Calu3 (cell line): ENCODE measurements at regions not wholly inside any gene's neighbourhood (a gene's known extent, or its start where the extent isn't known, plus 50 kb on each side); places are given as distances from the start of the nearest gene placed in this dataset.
"Not testable (repeated sequence)": the region's sequence is repeated elsewhere in the genome, so short reads cannot be mapped to it uniquely, and the experiment has no call there.

ENCODE experiments used
- BruUV-seq: library from RNA; stranded (reverse); fragments of 400-500 nt; replicated peaks from 2 replicates; lab custom pipeline; 2021; lab: Mats Ljungman, UMichigan
- CTCF ChIA-PET: fragments of 300-600 bp; sonication (Branson Sonifier 250); formaldehyde crosslinking; loops from one replicate; lab custom pipeline; 2022; ENCODE audit warnings: antibody characterized with exemption; lab: Charles Lee
- DNase-seq: peaks from one replicate; pipeline ENCODE4 v3.0.0; 2022
- H3K27ac Mint-ChIP-seq: one replicate; pipeline ENCODE4 v1.8.0; 2022; ENCODE audit warnings: mixed read lengths; ENCODE audit not compliant: unreplicated experiment
- H3K27me3 Mint-ChIP-seq: one replicate; pipeline ENCODE4 v1.8.0; 2022; ENCODE audit warnings: mixed read lengths; ENCODE audit not compliant: unreplicated experiment
- H3K36me3 Mint-ChIP-seq: one replicate; pipeline ENCODE4 v1.8.0; 2022; ENCODE audit warnings: mild to moderate bottlenecking, moderate library complexity, mixed read lengths; ENCODE audit not compliant: insufficient read depth, unreplicated experiment
- H3K4me1 Mint-ChIP-seq: one replicate; pipeline ENCODE4 v1.8.0; 2022; ENCODE audit warnings: mild to moderate bottlenecking, low read depth, mixed read lengths; ENCODE audit not compliant: unreplicated experiment
- H3K4me3 Mint-ChIP-seq: one replicate; pipeline ENCODE4 v1.8.0; 2022; ENCODE audit warnings: mild to moderate bottlenecking, low read depth, moderate library complexity, mixed read lengths; ENCODE audit not compliant: unreplicated experiment
- H3K9me3 Mint-ChIP-seq: one replicate; pipeline ENCODE4 v1.8.0; 2022; ENCODE audit warnings: low read depth, mixed read lengths; ENCODE audit not compliant: unreplicated experiment
- CTCF ChIP-seq: fragments of 200-600 bp; IDR thresholded peaks from one replicate; pipeline ENCODE4 v1.8.0; 2022; ENCODE audit warnings: antibody characterized with exemption; ENCODE audit not compliant: unreplicated experiment
- intact Hi-C: fragments of 100-400 bp; cut with micrococcal nuclease; formaldehyde crosslinking; loops from one replicate; pipeline ENCODE4 v1.10.0; 2022; ENCODE audit not compliant: unreplicated experiment

GRCh38 chr4:68720723-68721122 is 50.3 kb upstream of the UGT2B15 start:
- H3K27ac Mint-ChIP-seq: peak overlapping the region; percentile 53
- peaks cover 16% of the 10 kb centered on the region for H3K4me1 Mint-ChIP-seq
- DNase-seq, intact Hi-C loops, H3K36me3 Mint-ChIP-seq, H3K4me3 Mint-ChIP-seq, CTCF ChIA-PET, BruUV-seq, H3K27me3 Mint-ChIP-seq, H3K9me3 Mint-ChIP-seq: not testable (repeated sequence)

- BruUV-seq: no TSS peak
- no peak for DNase-seq
- Mint-ChIP-seq H3K27ac (no peak overlapping the region), H3K9me3 (peaks cover 5% of the 10 kb centered on the region), H3K36me3 (no peaks in the 10 kb centered on the region), H3K27me3 (no peaks in the 10 kb centered on the region), H3K4me3 (no peak overlapping the region), H3K4me1 (peaks cover 7% of the 10 kb centered on the region)
- intact Hi-C loops: no loop called here
- CTCF ChIA-PET: no interaction called here
- TF ChIP-seq CTCF: no peak
Measured at GRCh38 chr4:68724426-68724825, 54.0 kb upstream of the UGT2B15 start.

DNA sequence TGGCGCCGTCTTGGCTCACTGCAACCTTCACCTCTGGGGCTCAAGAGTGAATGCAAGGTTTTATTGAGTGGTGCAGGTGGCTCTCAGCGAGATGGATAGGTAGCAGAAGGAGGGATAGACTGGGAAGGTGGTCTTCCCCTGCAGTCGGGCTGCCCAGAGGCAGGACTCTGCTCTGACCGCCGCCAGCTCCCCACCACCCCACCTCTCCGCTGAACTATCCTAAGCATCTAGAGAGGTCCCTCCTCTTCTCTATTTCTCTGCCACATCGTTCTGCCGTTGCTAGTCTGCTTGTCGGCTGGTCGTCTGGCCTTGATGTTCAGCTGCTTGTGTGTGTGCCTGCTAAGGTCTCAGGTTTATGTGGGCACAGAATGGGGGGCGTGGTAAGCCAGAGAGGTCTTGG is 54.5 kb upstream of the UGT2B15 start:
- H3K4me1 Mint-ChIP-seq: peaks cover 7% of the 10 kb centered on the region
- TF ChIP-seq CTCF: no peak
- no peak overlapping the region for H3K27ac Mint-ChIP-seq
- H3K27me3 Mint-ChIP-seq: no peaks in the 10 kb centered on the region
- no TSS peak for BruUV-seq
- no peaks in the 10 kb centered on the region for H3K36me3 Mint-ChIP-seq
- peaks cover 7% of the 10 kb centered on the region for H3K9me3 Mint-ChIP-seq
- intact Hi-C loops: no loop called here
- CTCF ChIA-PET: no interaction called here
- no peak for DNase-seq
- H3K4me3 Mint-ChIP-seq: no peak overlapping the region

- DNase-seq: peak; percentile 53
- peaks cover 7% of the 10 kb centered on the region for H3K9me3 Mint-ChIP-seq
- CTCF ChIA-PET: interaction anchor here (1.1 to 1.3 kb wide), 4 partner anchors 16 to 173 kb away, joined by 3 to 4 read pairs (median 3); no protein-coding TSS in a partner anchor
- no peaks in the 10 kb centered on the region for H3K27me3 Mint-ChIP-seq
- intact Hi-C loops: loop anchor here (1.0 to 5.0 kb wide), 4 partner anchors 78 to 299 kb away; no protein-coding TSS in a partner anchor
- peaks cover 45% of the 10 kb centered on the region for H3K4me1 Mint-ChIP-seq
- peaks cover 3% of the 10 kb centered on the region for H3K36me3 Mint-ChIP-seq
- no TSS peak for BruUV-seq
- no peak for TF ChIP-seq CTCF
- H3K27ac Mint-ChIP-seq: peak overlapping the region; percentile 61
- H3K4me3 Mint-ChIP-seq: peak overlapping the region; percentile 6
Measured at GRCh38 chr4:68732653-68733466, 62.4 kb upstream of the UGT2B15 start.

- Mint-ChIP-seq H3K36me3 (peaks cover 3% of the 10 kb centered on the region), H3K9me3 (peaks cover 7% of the 10 kb centered on the region), H3K27me3 (no peaks in the 10 kb centered on the region), H3K4me3 (no peak overlapping the region), H3K4me1 (peaks cover 45% of the 10 kb centered on the region), H3K27ac (peak overlapping the region; percentile 61)
- TSS peak; percentile 80 for BruUV-seq
- intact Hi-C loops: loop anchor here (5.0 kb wide), 2 partner anchors 138 to 298 kb away; no protein-coding TSS in a partner anchor
- TF ChIP-seq CTCF: no peak
- CTCF ChIA-PET: interaction anchor here (1.7 kb wide), 1 partner anchor 11 kb away, joined by 7 read pairs; no protein-coding TSS in a partner anchor
- no peak for DNase-seq
Measured at GRCh38 chr4:68734095-68734494, 63.6 kb upstream of the UGT2B15 start.
